GM18870 (cell line): ENCODE measurements at regions not wholly inside any gene's neighbourhood (a gene's known extent, or its start where the extent isn't known, plus 50 kb on each side); places are given as distances from the start of the nearest gene placed in this dataset.
"Not testable (repeated sequence)": the region's sequence is repeated elsewhere in the genome, so short reads cannot be mapped to it uniquely, and the experiment has no call there.

Experiments used
- ATAC-seq: cut with Tn5 transposase; IDR thresholded peaks from one replicate; pipeline ENCODE4 v1.9.1; 2021; ENCODE audit warnings: moderate library complexity; ENCODE audit not compliant: unreplicated experiment

GRCh38 chr2:188787021-188787657 lies 187.0 kb upstream of the COL3A1 start:
- no peak for ATAC-seq

- ATAC-seq, result no peak
Observed at GRCh38 chr2:188787658-188788240, 186.4 kb upstream of the COL3A1 start.

GRCh38 chr2:188788621-188789020 lies 185.6 kb upstream of the COL3A1 start:
- ATAC-seq, result no peak

GRCh38 chr2:188789951-188790350 lies 184.2 kb upstream of the COL3A1 start:
- no peak for ATAC-seq

- not testable (repeated sequence) for ATAC-seq
Observed at GRCh38 chr2:188794453-188794852, 179.7 kb upstream of the COL3A1 start.

GRCh38 chr2:188795762-188796161 lies 178.4 kb upstream of the COL3A1 start:
- no peak for ATAC-seq

GRCh38 chr2:188797371-188797770 lies 176.8 kb upstream of the COL3A1 start:
- no peak for ATAC-seq

- ATAC-seq, result no peak
Observed at GRCh38 chr2:188798159-188798558, 176.0 kb upstream of the COL3A1 start.

GRCh38 chr2:188805219-188805618 lies 169.0 kb upstream of the COL3A1 start:
- ATAC-seq, result no peak

- ATAC-seq, result no peak
Observed at GRCh38 chr2:188808947-188809355, 165.2 kb upstream of the COL3A1 start.

GRCh38 chr2:188810586-188810985 lies 163.6 kb upstream of the COL3A1 start:
- no peak for ATAC-seq

- no peak for ATAC-seq
Observed at GRCh38 chr2:188811522-188811921, 162.7 kb upstream of the COL3A1 start.

GRCh38 chr2:188813315-188813714 lies 160.9 kb upstream of the COL3A1 start:
- no peak for ATAC-seq

GRCh38 chr2:188813857-188814256 lies 160.3 kb upstream of the COL3A1 start:
- ATAC-seq, result no peak

- ATAC-seq, result no peak
Observed at GRCh38 chr2:188819011-188819410, 155.2 kb upstream of the COL3A1 start.

GRCh38 chr2:188819792-188820191 lies 154.4 kb upstream of the COL3A1 start:
- no peak for ATAC-seq

- no peak for ATAC-seq
Observed at GRCh38 chr2:188820576-188820975, 153.6 kb upstream of the COL3A1 start.

GRCh38 chr2:188824125-188824524 lies 150.0 kb upstream of the COL3A1 start:
- ATAC-seq, result no peak

- ATAC-seq, result no peak
Observed at GRCh38 chr2:188833331-188833730, 140.8 kb upstream of the COL3A1 start.

- no peak for ATAC-seq
Observed at GRCh38 chr2:188833799-188834198, 140.4 kb upstream of the COL3A1 start.

GRCh38 chr2:188835006-188835405 lies 139.2 kb upstream of the COL3A1 start:
- ATAC-seq, result no peak

GRCh38 chr2:188835821-188836220 lies 138.4 kb upstream of the COL3A1 start:
- no peak for ATAC-seq

- ATAC-seq, result no peak
Observed at GRCh38 chr2:188845692-188846091, 128.5 kb upstream of the COL3A1 start.
